CD4-positive, alpha-beta T cell treated with Interleukin-4 for 4 hours (primary cell): ENCODE measurements at regions not wholly inside any gene's neighbourhood (a gene's known extent, or its start where the extent isn't known, plus 50 kb on each side); places are given as distances from the start of the nearest gene placed in this dataset.

ENCODE experiments used
- DNase-seq: peaks from one replicate; pipeline ENCODE4 v3.0.0-alpha.2; 2020

DNA sequence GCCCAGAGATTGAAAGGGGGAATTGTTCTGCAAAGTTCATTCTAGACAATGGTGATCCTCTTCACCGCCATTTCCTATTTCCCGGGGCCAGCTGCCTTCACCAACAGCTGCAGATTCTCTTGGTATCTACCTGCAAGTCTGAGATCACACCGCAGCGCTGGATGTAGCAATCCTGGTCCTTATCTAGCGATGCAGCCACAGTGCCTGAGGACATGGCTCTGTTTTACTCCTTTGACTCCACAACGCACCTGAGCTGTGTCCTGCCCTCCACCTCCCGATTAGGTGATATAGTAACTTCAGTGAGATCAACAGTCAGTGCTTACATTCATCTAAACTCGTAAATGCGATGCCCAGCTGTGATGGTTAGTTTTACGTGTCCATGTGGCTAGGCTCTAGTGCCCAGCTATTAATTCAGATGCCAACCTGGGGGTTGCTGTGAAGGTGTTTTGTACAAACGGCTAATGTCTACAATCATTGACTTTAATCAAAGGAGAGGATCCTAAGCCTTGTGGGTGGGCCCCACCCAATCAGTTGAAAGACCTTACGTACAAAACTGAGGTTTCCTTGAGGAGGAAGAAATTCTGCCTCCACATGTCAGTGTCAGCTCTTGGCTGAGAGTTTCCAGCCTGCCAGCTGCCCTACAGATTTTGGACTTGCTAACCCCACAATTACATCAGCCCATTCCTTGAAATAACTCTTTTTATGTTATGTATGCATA is 189.8 kb downstream of the SH3BP4 start:
- no peak for DNase-seq

DNA sequence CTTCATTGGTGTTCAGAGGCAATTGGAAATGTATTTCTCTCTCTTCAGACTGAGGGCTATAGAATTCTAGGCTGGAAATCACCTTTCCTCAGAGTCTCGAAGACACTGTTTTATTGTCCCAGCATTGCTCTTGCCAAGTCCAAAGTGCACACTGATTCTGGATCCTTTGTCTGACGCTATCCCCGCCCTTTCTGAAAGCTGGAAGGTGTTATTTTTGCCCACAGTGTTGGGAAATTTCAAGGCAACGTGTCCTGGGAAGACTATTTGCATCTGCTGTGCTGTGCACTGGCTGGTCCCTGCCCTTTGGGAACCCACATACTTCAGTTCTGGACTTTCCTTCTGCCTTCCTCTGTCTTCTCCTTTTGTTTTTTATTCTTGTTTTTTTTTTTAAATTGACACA is 190.8 kb downstream of the SH3BP4 start:
- no peak for DNase-seq

DNA sequence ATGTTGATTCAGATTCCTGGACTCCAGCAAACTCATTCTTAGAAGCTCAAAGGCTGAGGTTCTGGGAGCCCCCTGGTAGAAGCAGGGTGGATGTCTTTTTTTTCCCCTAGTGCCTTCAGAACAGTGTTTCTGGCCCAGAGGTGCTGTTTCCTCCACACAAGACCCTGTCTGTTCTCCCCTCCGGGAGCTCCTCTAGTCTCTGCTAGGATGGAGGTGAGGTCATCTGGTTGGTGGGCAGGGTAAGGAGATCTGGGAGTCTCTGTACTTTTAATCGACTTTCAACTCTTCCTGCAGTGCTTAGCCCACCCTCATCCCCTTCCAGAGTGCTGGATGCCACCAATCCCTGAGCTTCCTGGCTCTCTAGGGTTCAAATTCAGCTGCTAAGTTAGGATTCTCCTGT is 192.0 kb downstream of the SH3BP4 start:
- DNase-seq: no peak

DNA sequence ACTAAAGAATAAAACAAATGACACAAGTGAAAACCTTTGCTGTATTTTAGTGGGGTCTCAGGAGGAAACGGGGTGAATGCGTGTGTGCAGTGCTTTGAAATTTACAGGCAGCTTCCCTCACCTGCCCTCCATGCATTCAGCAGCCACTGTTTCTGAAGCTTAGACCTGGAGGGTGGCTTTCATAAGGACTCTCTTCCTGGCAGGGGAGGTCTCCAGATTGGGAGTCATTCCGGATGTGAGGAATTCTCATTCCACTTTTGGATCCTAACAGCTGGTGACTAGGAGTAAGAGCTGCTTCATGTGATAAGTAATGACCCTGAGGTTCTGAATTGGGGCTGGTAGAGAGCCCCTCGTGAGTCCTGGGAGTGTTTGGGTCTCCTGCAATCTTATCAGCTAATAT is 192.5 kb downstream of the SH3BP4 start:
- DNase-seq: no peak

DNA sequence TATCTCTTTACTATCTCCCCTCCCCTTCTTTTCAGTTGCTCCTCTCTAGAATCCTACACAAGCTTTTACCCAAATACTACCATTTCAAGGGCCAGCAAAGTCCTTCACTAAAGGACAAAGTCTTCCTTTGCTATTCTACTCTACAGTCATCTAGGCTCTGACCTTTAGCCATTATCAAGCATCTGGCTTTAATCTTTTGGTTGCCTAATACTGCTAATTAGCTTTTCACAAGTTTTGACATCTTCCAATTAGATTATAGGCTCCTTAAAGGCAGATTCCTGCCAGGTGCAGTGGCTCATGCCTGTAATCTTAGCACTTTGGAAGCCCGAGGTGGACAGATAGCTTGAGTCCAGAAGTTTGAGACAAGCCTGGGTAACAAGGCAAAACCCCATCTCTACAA is 194.4 kb downstream of the SH3BP4 start:
- DNase-seq: no peak

DNA sequence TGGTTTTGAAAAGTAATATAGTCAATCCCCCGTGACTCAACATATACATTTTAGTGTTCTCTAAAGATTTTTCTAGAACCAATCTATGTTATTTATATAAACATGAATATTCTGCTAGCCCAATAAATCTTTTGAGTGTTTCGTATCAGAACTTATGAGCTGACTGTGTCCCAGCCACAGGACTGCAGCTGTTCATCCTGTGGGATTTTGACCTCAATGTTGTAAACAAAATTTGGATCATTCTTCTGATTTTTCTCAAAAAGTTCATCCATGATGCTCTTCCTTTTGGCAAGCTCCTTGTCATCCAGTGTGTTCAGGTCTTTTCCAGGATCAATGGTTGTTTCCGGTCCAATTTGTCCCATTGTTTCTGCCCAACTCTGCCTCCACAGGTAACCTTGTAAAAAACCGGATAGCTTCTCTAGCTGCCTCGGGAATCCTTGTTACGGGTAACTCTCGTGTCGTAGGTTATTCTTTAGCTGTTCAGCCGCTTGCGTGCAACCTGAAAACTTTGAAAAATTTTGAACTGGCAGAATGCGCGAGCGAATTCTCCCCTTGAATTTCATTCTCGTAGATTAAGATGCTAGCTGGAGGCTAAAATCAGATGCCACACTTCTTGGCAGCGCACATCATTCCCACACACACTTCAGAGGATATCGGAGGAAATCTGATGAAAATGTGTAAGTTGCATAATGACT is 195.2 kb downstream of the SH3BP4 start:
- DNase-seq: no peak

DNA sequence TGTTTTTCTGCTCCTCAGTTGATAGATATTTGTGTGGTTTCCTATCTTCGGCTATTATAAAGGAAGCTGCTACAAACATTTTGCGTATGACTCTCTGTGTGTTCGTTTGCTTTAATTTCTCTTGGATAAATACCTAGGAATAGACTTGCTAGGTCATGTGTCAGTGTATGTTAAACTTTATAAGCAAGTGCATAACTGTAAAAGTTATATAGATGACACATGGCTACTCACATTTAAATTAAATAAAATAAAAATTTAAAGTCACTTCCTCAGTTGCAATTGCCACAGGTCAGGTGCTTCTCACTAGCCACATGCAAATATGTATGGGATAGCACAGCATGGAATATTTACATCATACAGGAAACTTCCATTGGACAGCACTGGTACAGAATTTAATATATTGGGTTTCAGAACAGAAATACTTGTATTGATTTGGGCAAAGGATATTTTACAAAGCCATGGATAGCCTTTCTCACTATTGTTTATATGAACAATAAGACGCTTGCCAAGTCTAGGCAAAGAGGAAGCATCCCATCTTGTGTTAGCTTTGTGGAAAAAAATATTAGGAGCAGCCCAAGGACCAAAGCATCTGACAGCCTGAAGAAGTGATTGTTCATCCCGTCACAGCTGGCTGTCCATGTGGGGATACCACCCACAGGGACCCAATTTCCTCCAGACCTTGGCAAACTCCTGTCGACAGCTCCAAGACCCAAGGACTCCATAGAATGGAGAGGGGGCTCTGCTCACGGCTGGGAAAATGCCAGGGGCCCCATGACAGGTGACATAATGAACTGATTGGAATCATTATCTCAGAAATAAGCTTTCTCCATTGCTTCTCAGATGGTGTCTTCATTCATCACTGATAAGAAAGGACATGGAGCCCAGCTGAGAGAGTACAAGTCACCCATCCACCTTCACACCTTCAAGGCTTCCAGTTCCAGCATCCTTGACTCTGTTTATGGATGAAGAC is 196.7 kb downstream of the SH3BP4 start:
- no peak for DNase-seq

DNA sequence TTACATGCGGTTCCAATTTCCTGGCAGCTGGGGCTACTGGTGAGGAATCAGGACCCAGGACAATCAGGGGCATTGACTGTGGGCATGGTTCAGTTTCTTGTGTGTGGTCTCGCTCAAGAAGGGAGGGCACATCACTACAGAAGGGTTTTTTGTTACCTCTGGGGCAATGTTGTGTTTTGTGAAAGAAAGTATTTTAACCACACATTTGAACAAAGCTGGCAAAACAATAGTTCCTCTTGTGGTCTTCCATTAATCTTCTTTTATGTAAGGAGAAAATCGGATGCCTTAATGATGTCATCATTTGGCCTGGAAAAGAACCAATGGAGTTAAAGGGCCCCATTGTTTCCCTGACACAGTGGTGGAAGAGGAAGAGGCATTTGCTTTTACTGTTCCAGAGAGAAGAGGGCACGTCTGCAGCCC is 197.4 kb downstream of the SH3BP4 start:
- DNase-seq: no peak

DNA sequence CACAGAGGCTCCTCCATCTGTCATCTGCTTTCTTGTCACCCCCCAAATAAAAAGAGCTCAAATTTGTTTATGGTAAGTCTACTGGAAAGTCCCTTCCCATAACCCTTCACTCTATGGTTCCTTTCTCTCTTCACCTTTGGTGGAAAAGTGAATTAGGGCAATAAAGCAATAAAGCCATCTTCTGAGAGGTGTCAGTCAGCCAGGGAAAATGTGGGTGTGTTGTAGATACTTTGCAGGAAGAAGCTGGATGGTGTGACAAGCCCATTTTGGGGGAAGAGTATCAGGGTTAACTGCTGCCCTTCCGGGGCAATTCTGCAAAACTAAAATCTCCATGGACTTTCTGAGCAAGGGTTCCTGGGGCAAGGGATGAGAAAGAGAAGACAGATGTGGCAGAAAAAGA is 197.9 kb downstream of the SH3BP4 start:
- no peak for DNase-seq

DNA sequence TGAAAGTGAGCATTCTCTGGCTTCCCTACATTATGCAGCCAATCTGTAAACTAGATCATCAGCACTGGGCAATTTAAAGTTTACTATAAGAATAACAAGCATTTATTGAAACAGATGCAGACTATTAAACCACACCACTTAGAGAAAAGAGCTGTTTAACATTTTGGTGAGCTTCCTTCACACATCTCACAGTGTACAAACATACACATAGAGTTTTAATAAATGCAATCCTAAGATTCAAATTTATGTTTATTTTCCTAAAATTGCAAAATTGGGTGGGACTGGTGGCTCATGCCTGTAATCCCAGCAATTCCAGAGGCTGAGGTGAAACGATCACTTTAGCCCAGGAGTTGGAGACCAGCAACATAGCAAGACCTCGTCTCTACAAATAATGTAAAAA is 199.3 kb downstream of the SH3BP4 start:
- DNase-seq: no peak

DNA sequence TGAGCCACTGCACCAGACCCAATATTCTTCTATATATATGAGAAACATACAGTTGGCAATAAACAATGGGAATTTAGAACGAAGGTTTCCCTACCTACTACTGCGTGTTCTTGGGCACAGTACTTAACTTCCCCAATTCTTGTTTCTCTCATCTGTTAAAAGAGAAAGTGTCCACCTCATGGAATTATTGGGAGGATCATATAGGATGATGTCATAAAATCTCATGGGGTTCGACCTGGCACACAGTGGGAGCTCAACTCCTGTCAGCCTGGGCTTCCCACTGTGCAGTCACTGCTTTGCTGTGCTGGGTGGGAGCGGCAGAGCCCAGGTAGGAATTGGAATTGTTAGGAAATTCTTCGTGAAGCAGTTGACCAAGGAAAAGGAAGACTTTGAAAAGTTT is 203.3 kb downstream of the SH3BP4 start:
- no peak for DNase-seq

DNA sequence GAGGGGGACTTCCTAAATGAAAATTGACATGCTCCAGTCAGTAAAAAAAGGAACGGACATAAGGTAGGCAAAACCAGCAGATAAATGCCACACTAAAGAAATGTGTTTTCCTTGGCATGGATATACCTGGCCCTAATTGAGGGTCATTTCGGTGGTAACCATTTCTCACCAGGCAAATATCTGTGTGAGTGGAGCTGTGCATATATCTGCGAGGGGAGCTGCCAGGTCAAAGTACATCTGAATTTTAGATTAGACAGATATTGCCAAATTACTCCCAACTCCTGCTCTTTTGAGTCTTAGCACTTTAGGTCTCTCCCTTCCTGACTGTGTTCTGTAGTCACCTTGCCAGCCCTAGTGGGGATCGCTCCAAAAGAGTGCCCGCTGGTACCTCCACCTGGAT is 204.2 kb downstream of the SH3BP4 start:
- no peak for DNase-seq

DNA sequence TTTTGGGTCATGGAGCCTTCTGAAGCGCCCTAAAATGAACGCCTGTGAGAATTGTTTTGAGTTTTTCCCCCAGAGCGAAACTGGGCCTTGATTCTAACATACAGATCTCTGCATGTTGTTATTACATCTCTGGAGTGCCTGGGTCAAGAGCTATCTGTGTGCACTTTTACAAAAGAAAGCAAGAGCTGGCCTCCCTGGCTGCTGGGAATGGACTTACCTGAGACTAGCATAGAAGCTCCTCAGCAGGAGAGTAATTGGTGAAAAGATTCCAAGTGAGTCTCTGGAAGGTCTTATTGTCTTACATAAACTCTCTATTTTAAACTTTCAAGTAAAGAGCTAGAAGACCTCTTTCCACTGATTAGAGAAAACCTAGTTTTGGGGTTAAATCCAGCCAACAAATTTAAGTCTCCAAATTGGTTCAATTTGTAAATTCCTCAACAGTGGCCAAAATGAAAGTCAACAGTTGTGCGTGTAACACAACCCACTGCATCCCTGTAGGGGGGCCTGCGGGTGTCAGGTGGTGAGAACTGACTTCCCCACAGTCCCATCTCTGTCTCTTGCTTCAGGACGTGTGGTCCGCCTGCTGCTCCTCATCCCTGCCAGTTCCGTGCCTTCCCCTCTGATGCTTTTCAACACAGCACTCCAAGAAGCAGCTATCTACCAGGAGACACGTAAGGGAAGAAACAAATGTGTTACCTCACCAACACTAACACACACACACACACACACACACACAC is 206.1 kb downstream of the SH3BP4 start:
- DNase-seq: no peak

DNA sequence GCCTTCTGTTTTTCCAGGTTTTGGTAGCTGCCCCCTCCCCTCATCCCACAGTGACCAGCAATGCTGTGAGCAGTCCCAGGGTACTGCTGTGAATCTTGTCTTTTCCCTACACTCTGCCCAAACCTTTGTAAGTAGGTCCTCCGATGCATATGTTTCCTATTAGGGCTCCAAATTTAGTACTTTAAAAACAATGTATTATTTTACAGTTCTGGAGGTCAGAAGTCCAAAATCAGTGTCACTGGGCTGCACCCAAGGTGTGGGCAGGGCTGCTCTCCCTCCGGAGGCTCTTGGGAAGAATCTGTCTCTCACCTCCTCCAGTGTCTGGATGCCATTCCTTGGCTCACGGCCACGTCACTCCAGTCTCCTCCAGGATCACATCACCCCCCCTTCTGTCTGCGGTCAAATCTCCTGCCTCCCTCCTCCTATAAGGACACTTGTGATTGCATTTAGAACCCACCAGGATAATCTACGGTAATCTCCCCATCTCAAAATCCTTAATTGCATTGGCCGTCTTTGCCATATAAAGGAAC is 208.5 kb downstream of the SH3BP4 start:
- no peak for DNase-seq

DNA sequence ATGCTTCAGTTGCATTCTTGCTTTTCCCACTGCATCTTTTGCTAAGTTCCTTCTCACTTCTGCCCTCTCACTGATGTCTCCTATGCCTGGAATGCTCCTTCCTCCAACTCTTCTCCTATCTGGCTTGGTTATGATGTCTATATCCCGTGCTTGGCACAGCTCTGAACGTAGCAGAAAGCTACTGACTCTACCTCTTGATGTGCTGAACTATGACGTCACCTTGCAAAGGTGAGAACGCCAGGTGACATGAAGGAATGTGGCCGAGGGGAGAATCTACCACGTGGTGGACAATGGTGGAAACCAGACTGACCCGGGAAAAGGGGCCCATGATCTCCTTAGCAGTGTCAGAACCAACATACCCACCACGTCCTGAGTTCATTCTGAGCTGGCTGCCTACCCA is 209.7 kb downstream of the SH3BP4 start:
- no peak for DNase-seq

DNA sequence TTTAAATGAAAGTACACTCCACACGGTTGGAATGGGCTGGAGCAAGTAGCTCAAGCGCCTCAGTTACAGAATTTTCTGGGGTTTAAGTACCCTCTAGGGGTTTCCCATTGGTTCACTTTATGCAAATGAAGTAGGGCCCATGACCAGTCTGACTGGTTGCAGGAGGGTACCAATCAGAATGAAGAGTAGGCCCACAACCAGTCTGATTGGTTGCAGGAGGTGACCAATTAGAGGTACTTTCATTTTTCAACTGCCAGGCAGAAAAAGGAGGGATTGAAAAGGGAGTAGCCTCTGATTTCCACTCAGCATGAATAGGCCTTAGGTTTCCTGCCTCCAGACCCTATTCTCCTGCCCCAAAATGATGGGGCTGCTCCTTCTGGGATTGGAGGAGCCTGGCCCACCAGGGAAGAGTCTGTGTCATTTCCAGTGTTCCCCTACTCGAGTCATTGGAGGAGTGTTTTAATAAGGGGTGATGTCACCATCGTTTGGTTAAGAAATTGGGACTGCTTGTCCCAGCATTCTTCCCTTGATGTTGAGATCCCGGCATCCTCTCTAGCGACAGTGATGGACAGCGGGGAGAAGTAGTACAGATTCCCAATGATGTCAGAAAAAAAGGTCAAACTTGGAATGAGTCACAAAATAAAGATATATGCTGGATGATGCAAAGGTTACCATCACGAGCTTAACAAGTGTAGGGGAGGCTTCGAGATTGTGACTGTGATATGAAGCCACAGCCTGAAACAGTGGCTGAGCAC is 210.4 kb downstream of the SH3BP4 start:
- DNase-seq: no peak

DNA sequence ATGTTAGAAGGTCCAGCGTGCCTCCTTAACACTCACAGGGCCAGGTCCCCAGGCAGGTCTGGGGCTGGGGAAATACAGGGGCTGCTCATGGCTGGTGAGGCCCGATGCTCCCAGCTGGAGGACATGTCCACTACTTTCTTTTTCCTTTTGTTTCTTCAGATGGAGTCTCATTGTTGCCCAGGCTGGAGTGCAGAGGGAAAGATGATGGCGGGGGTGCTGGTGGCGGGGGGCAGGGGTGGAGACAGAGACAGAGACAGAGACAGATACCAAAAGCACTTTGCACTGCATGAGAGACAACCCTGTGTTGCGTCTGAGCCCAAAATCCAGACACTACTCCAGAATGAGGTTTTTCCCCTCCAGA is 211.0 kb downstream of the SH3BP4 start:
- DNase-seq: no peak

DNA sequence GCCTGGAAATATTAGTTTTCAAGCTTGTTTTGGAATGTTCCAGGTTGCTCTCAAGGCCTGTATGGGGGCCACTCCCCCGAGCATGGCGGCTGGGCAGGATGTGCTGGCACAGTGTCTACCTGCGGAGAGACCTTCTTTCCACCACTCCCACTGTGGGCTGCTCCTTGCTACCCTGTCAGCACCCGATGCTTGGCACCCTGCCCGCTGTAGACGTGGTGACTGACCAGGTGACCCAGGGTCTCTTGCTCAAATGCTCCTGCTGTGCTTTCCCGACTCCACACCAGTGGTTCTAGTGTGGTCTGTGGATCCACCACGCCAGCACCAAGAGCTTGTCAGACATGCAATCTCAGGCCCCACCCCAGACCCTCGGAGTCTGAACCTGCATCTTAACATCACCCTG is 213.3 kb downstream of the SH3BP4 start:
- DNase-seq: no peak

DNA sequence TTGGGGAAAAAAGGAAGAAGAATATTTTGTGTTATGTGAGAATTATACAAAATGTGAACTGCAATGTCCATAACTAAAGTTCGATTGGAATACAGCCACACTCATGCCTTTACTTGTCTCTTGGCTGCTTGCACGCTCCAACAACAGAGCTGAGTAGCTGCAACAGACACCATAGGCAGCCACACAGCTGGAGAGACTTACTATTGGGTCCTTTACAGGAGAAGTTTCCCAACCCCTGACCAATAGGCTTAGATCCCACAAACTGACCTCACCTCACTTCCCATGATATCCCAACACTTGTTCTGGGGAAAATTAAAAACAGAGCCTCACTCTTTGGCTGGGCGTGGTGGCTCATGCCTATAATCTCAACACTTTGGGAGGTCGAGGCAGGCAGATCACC is 213.8 kb downstream of the SH3BP4 start:
- no peak for DNase-seq

DNA sequence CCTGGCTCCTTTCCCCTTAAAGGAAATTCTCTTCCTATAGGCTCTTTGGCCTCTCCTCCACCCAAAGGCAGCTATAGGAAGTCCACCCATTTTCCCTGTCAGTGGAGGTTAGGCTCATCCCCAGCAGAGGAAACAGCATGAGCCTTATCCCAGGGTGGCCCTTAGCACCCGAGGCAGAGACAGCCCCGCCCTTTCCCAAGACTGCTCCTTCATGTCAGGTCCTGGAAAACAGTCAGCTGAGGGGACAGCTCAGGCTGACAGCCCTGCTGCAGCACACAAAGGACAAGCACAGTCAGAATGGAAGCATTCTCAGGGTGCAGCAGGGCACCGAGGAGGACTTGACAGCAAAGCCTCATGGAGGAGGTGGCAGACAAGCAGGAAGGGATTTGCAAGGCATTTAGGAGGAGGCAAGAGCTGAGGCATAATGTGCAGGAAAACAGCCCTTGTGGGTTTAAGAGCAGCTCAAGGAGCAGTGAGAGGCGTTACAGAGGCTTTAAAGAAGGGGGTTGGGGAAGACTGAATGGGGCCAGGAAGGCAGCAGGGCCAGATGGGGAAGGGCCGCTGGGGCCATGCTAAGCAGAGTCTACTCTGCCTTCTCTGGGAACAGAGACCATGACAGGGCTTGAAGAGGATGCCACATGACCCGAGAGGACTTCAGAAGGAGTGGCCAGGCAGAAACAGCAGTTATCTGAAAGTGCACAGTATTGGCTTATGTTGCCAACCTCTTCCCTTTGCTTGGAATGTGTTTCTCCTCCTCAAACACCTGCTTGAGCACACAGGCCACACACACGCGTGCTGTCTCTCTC is 216.6 kb downstream of the SH3BP4 start:
- no peak for DNase-seq

DNA sequence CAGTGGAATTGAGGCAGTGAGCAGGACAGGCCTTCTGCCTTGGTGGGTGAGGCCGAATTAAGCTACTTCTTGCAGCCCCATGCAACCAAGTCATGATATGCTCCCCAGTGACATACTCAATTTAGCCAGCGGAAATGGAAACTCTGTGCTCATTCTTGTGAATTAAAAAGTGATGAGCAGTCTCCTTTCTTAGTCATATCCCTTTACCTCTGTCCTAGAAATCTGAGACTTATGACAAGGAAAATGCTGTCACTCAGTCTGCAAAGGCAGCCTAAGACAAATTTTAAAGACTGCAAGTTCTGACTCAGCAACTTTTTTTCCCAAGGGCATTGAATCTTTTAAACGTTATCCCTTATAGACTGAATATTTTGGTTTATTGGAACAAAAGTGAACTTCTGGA is 218.2 kb downstream of the SH3BP4 start:
- DNase-seq: no peak
